Glutamatergic neuron (in vitro differentiated cells): ENCODE measurements at regions not wholly inside any gene's neighbourhood (a gene's known extent, or its start where the extent isn't known, plus 50 kb on each side); places are given as distances from the start of the nearest gene placed in this dataset.

Source experiments
- DNase-seq: peaks from one replicate; pipeline ENCODE4 v3.0.0; 2022
- H3K27ac Mint-ChIP-seq: one replicate; pipeline ENCODE4 v1.8.0; 2020; ENCODE audit warnings: mild to moderate bottlenecking, mixed read lengths, inconsistent platforms; ENCODE audit not compliant: unreplicated experiment
- H3K27me3 Mint-ChIP-seq: one replicate; pipeline ENCODE4 v1.8.0; 2020; ENCODE audit warnings: mild to moderate bottlenecking, moderate library complexity, mixed read lengths, inconsistent platforms; ENCODE audit not compliant: unreplicated experiment
- H3K36me3 Mint-ChIP-seq: one replicate; pipeline ENCODE4 v1.8.0; 2020; ENCODE audit warnings: mild to moderate bottlenecking, mixed read lengths, inconsistent platforms; ENCODE audit not compliant: unreplicated experiment
- H3K4me1 Mint-ChIP-seq: one replicate; pipeline ENCODE4 v1.8.0; 2020; ENCODE audit warnings: mild to moderate bottlenecking, low read depth, mixed read lengths, inconsistent platforms; ENCODE audit not compliant: unreplicated experiment
- H3K4me3 Mint-ChIP-seq: one replicate; pipeline ENCODE4 v1.8.0; 2020; ENCODE audit warnings: mild to moderate bottlenecking, mixed read lengths, inconsistent platforms; ENCODE audit not compliant: unreplicated experiment
- H3K9me3 Mint-ChIP-seq: one replicate; pipeline ENCODE4 v1.8.0; 2020; ENCODE audit warnings: mild to moderate bottlenecking, moderate library complexity, mixed read lengths, inconsistent platforms; ENCODE audit not compliant: unreplicated experiment
- TF ChIP-seq, protein P1 (sequence below): fragments of 200-600 bp; sonication (generic); IDR thresholded peaks from one replicate; pipeline ENCODE4 v1.5.0; 2021; ENCODE audit not compliant: partially characterized antibody, unreplicated experiment

DNA sequence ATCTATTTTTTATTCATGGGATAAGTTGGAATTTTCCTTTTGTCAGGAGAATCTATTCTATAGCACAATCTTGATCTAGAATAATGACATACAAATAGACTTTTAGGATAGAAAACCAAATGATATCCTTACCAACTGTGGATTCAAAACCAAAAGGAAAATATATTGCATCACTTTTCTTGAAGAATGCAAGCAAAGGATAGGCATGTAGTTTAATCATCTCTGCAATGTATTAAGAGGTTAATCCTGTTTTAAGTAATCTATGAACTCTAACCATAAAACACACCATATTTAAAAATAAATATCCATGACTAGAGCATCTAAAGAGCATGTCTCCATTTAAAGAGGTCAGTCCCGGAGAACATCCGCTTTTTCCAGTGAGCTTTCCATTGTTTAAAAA is 106.7 kb upstream of the CNKSR3 start:
- no peak overlapping the region for H3K27ac Mint-ChIP-seq
- H3K9me3 Mint-ChIP-seq = no peaks in the 10 kb centered on the region
- no peak for DNase-seq
- no peaks in the 10 kb centered on the region for H3K27me3 Mint-ChIP-seq
- no peaks in the 10 kb centered on the region for H3K36me3 Mint-ChIP-seq
- TF ChIP-seq, protein P1, sequence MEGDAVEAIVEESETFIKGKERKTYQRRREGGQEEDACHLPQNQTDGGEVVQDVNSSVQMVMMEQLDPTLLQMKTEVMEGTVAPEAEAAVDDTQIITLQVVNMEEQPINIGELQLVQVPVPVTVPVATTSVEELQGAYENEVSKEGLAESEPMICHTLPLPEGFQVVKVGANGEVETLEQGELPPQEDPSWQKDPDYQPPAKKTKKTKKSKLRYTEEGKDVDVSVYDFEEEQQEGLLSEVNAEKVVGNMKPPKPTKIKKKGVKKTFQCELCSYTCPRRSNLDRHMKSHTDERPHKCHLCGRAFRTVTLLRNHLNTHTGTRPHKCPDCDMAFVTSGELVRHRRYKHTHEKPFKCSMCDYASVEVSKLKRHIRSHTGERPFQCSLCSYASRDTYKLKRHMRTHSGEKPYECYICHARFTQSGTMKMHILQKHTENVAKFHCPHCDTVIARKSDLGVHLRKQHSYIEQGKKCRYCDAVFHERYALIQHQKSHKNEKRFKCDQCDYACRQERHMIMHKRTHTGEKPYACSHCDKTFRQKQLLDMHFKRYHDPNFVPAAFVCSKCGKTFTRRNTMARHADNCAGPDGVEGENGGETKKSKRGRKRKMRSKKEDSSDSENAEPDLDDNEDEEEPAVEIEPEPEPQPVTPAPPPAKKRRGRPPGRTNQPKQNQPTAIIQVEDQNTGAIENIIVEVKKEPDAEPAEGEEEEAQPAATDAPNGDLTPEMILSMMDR = no peak
- no peak overlapping the region for H3K4me3 Mint-ChIP-seq
- H3K4me1 Mint-ChIP-seq = no peaks in the 10 kb centered on the region

DNA sequence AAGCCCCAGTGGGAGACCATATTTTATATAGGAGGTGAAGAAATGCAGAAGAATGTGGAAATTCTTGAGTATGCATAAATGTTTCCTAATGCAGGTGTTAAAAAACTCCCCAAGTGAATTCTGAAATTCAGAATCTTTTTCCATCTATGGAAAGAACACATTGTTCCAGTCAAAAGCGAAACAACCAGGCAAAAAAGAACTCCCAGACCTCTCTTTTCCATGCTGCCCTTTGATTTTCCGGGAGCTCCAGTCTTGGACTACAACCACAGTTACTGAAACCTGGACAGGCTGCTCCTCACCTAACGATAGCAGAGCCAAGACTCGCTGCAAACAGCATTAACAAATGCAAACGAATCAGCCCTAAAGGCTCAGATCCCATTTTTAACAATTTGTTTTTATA is 108.7 kb upstream of the CNKSR3 start:
- H3K36me3 Mint-ChIP-seq = no peaks in the 10 kb centered on the region
- H3K4me3 Mint-ChIP-seq = no peak overlapping the region
- TF ChIP-seq, protein P1 = no peak
- DNase-seq = no peak
- H3K27ac Mint-ChIP-seq = no peak overlapping the region
- H3K27me3 Mint-ChIP-seq = no peaks in the 10 kb centered on the region
- H3K9me3 Mint-ChIP-seq = no peaks in the 10 kb centered on the region
- H3K4me1 Mint-ChIP-seq = no peaks in the 10 kb centered on the region

DNA sequence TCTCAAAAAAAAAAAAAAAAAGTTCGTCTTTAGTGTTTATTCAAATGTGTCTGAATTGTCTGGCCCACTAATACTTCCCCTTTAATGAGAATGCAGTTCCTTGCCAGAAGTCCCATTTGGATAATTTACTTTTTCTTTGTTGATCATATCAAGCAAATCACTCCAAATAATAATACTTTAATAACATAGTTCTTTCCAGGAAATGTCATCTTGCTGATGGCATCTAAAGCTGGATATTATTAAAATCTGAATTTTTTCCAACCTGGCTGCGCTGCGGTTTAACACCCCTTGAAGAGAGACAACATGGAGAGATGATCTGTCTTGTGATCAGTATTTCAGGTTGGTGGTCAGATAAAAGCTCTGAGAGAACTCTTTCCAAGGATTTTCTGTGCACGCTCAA is 111.2 kb upstream of the CNKSR3 start:
- H3K4me3 Mint-ChIP-seq = no peak overlapping the region
- no peak for DNase-seq
- H3K27me3 Mint-ChIP-seq = no peaks in the 10 kb centered on the region
- no peaks in the 10 kb centered on the region for H3K9me3 Mint-ChIP-seq
- TF ChIP-seq, protein P1 = no peak
- no peaks in the 10 kb centered on the region for H3K4me1 Mint-ChIP-seq
- no peaks in the 10 kb centered on the region for H3K36me3 Mint-ChIP-seq
- H3K27ac Mint-ChIP-seq = no peak overlapping the region

DNA sequence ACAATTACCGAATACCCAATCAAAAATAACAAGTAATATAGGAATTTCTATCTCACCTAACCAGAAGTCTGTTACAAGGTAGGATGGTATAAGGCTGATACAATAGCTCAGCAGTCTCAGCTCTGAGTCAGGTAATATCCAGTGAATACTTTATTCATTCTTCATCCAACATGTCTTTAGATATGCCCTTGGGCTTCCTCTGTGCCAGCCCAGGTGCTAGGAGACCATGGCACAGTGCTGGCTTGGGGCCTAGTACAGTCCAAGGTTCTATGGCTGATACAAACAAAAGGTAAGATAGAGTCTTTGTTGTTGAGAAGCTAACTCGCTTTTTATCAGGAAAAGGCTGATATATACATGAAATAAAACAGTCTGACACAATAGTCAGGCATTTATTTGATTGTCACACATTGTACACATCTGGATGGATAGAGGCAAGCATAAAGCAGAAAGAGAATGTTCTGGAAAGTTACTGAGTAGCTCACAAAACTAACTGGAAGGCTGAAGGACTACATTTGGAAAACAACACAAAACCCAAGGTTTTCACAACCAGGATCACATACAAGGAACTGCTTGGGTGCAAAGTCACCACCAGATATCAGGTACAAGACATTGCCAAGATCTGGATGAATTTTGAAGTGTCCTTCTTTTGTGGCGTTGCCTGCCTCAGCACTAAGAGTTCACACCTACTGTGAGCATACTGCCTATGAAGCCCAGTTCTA is 110.4 kb upstream of the SCAF8 start:
- no peak for DNase-seq
- Mint-ChIP-seq H3K9me3 (no peaks in the 10 kb centered on the region), H3K4me3 (no peak overlapping the region), H3K4me1 (no peaks in the 10 kb centered on the region), H3K27ac (no peak overlapping the region), H3K36me3 (no peaks in the 10 kb centered on the region), H3K27me3 (no peaks in the 10 kb centered on the region)
- TF ChIP-seq, protein P1 = no peak

DNA sequence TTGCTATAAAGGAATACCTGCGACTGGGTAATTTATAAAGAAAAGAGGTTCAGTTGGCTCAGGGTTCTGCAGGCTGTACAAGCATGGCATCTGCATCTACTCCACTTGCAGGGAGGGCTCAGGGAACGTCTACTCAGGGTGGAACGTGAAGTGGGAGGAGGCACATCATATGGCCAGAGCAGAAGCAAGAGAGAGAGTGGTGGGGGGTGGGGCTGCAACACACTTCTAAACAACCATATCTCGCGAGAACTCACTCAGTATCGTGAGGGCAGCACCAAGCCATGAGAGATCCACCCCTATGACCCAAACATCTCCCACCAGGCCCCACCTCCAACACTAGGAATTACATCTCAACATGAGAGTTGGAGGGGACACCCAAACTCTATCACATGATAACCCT is 109.8 kb upstream of the SCAF8 start:
- H3K4me1 Mint-ChIP-seq = no peaks in the 10 kb centered on the region
- no peaks in the 10 kb centered on the region for H3K36me3 Mint-ChIP-seq
- no peak for DNase-seq
- TF ChIP-seq, protein P1 = no peak
- H3K27ac Mint-ChIP-seq = no peak overlapping the region
- no peaks in the 10 kb centered on the region for H3K27me3 Mint-ChIP-seq
- no peaks in the 10 kb centered on the region for H3K9me3 Mint-ChIP-seq
- H3K4me3 Mint-ChIP-seq = no peak overlapping the region
